HEK293 (cell line): ENCODE measurements at regions not wholly inside any gene's neighbourhood (a gene's known extent, or its start where the extent isn't known, plus 50 kb on each side); places are given as distances from the start of the nearest gene placed in this dataset.

Experiments used
- CTCF ChIA-PET: fragments of 350-600 bp; formaldehyde crosslinking; extraction: SDS; loops from one replicate; lab custom pipeline; 2021; ENCODE audit warnings: antibody characterized with exemption; lab: Yijun Ruan, JAX
- POLR2A ChIA-PET: fragments of 300-600 bp; formaldehyde crosslinking; extraction: SDS; loops from one replicate; lab custom pipeline; 2020; ENCODE audit warnings: antibody characterized with exemption, inconsistent platforms; lab: Yijun Ruan, JAX
- H3K27ac ChIP-seq: fragments of 200-500 bp; sonication (Bioruptor generic); 2 replicates; pipeline ENCODE4 v1.5.1; 2014; ENCODE audit warnings: low read depth, low read length, control low read depth, inconsistent platforms; ENCODE audit errors: extremely low read depth
- H3K36me3 ChIP-seq, 2 experiments: fragments of 200-500 bp in 1 of 2; sonication (Bioruptor generic) in 1 of 2; 1 replicate in 1 of 2; 2 replicates in 1 of 2; pipeline ENCODE4 v1.5.1; 2014 to 2017; ENCODE audit warnings: inconsistent platforms in 2 of 2, low read length in 2 of 2; ENCODE audit not compliant: control insufficient read depth in 2 of 2, insufficient read depth in 1 of 2
- H3K4me1 ChIP-seq: fragments of 200-500 bp; sonication (Bioruptor generic); 2 replicates; pipeline ENCODE4 v1.5.1; 2014; ENCODE audit warnings: mild to moderate bottlenecking, low read length, inconsistent platforms; ENCODE audit not compliant: control insufficient read depth, insufficient read depth
- H3K4me3 ChIP-seq: 2 replicates; pipeline ENCODE4 v1.5.1; 2011; ENCODE audit warnings: low read depth, mild to moderate bottlenecking, control low read depth, low read length, moderate library complexity
- H3K9me3 ChIP-seq: fragments of 200-500 bp; sonication (Bioruptor generic); 2 replicates; pipeline ENCODE4 v1.5.1; 2014; ENCODE audit warnings: low read depth, low read length, inconsistent platforms; ENCODE audit not compliant: control insufficient read depth, insufficient read depth
- GFI1B ChIP-seq: fragments of 450-650 bp; formaldehyde crosslinking; IDR thresholded peaks from 2 replicates; pipeline ENCODE4 v1.5.1; 2016; ENCODE audit warnings: missing biosample characterization, missing genetic modification characterization
- GLI2 ChIP-seq: fragments of 450-650 bp; formaldehyde crosslinking; IDR thresholded peaks from 2 replicates; pipeline ENCODE4; 2017; ENCODE audit warnings: missing biosample characterization, missing genetic modification characterization, low read depth, borderline replicate concordance
- KLF17 ChIP-seq: fragments of 450-650 bp; formaldehyde crosslinking; IDR thresholded peaks from 2 replicates; pipeline ENCODE4 v1.5.1; 2016; ENCODE audit warnings: missing biosample characterization, missing genetic modification characterization
- OSR2 ChIP-seq: fragments of 450-650 bp; formaldehyde crosslinking; IDR thresholded peaks from 2 replicates; pipeline ENCODE4 v1.5.1; 2016; ENCODE audit warnings: missing biosample characterization, missing genetic modification characterization
- ZIC2 ChIP-seq: fragments of 450-650 bp; formaldehyde crosslinking; IDR thresholded peaks from 2 replicates; pipeline ENCODE4 v1.5.1; 2016; ENCODE audit warnings: missing biosample characterization, missing genetic modification characterization
- ZNF112 ChIP-seq: fragments of 450-650 bp; formaldehyde crosslinking; IDR thresholded peaks from 2 replicates; pipeline ENCODE4 v1.5.0; 2017; ENCODE audit warnings: missing biosample characterization, missing genetic modification characterization
- ZNF223 ChIP-seq: fragments of 450-650 bp; formaldehyde crosslinking; IDR thresholded peaks from 2 replicates; pipeline ENCODE4 v1.5.1; 2016; ENCODE audit warnings: missing biosample characterization, missing genetic modification characterization
- ZNF416 ChIP-seq: fragments of 450-650 bp; formaldehyde crosslinking; IDR thresholded peaks from 2 replicates; pipeline ENCODE4 v1.5.1; 2016; ENCODE audit warnings: missing biosample characterization, missing genetic modification characterization
- ZNF48 ChIP-seq: fragments of 450-650 bp; formaldehyde crosslinking; IDR thresholded peaks from 2 replicates; pipeline ENCODE4 v1.5.1; 2016; ENCODE audit warnings: missing biosample characterization, missing genetic modification characterization
- ZNF514 ChIP-seq: fragments of 450-650 bp; formaldehyde crosslinking; IDR thresholded peaks from 2 replicates; pipeline ENCODE4 v1.5.1; 2016; ENCODE audit warnings: missing biosample characterization, missing genetic modification characterization
- ZNF549 ChIP-seq: fragments of 450-650 bp; IDR thresholded peaks from 2 replicates; pipeline ENCODE4 v1.5.1; 2018; ENCODE audit warnings: missing biosample characterization, missing genetic modification characterization, mild to moderate bottlenecking, inconsistent platforms, moderate library complexity
- ZNF558 ChIP-seq: fragments of 450-650 bp; formaldehyde crosslinking; IDR thresholded peaks from 2 replicates; pipeline ENCODE4 v1.5.1; 2016; ENCODE audit warnings: missing biosample characterization, missing genetic modification characterization
- ZNF561 ChIP-seq: fragments of 450-650 bp; IDR thresholded peaks from 2 replicates; pipeline ENCODE4 v1.5.1; 2018; ENCODE audit warnings: missing biosample characterization, missing genetic modification characterization, borderline replicate concordance
- ZNF600 ChIP-seq: fragments of 450-650 bp; formaldehyde crosslinking; IDR thresholded peaks from 2 replicates; pipeline ENCODE4 v1.5.1; 2016; ENCODE audit warnings: missing biosample characterization, missing genetic modification characterization
- ZNF626 ChIP-seq: fragments of 450-650 bp; sonication (Bioruptor Pico); formaldehyde crosslinking; IDR thresholded peaks from 2 replicates; pipeline ENCODE4 v1.5.1; 2018; ENCODE audit warnings: missing biosample characterization, missing genetic modification characterization, inconsistent platforms
- ZNF660 ChIP-seq: fragments of 450-650 bp; IDR thresholded peaks from 2 replicates; pipeline ENCODE4 v1.5.1; 2018; ENCODE audit warnings: missing biosample characterization, mild to moderate bottlenecking, missing genetic modification characterization
- ZNF664 ChIP-seq: fragments of 450-650 bp; formaldehyde crosslinking; IDR thresholded peaks from 2 replicates; pipeline ENCODE4 v1.5.1; 2016; ENCODE audit warnings: missing biosample characterization, missing genetic modification characterization
- ZNF692 ChIP-seq: fragments of 450-650 bp; formaldehyde crosslinking; IDR thresholded peaks from 2 replicates; pipeline ENCODE4 v1.5.1; 2016; ENCODE audit warnings: missing biosample characterization, missing genetic modification characterization
- ZNF704 ChIP-seq: fragments of 450-650 bp; formaldehyde crosslinking; IDR thresholded peaks from 2 replicates; pipeline ENCODE4 v1.5.1; 2016; ENCODE audit warnings: missing biosample characterization, missing genetic modification characterization

GRCh38 chr1:232699814-232700213 lies 69.9 kb upstream of the SIPA1L2 start (continued):
- no peak for TF ChIP-seq ZIC2 (tag by site-specific recombination)
- TF ChIP-seq ZNF223 (tag by site-specific recombination), result no peak
- TF ChIP-seq ZNF664, result no peak
- TF ChIP-seq ZNF558 (tag by site-specific recombination), result no peak
- no peak for TF ChIP-seq ZNF561 (tag by site-specific recombination)
- TF ChIP-seq ZNF48 (tag by site-specific recombination), result no peak
- TF ChIP-seq GFI1B (tag by site-specific recombination), result no peak

- TF ChIP-seq OSR2 (peak; percentile 46), ZNF600 (no peak)
- Histone ChIP-seq H3K4me1 (peaks cover 4% of the 10 kb centered on the region), H3K27ac (no peak overlapping the region), H3K9me3 (no peaks in the 10 kb centered on the region), H3K36me3 (no peaks in the 10 kb centered on the region), H3K4me3 (no peak overlapping the region)
- ChIA-PET POLR2A (interaction anchor here (0.6 kb wide), 1 partner anchor 22 kb away, joined by 3 read pairs; no protein-coding TSS in a partner anchor), CTCF (interaction anchor here (0.6 to 1.3 kb wide), 2 partner anchors 12 to 360 kb away, joined by 3 to 4 read pairs; no protein-coding TSS in a partner anchor)
Observed at GRCh38 chr1:232702911-232703310, 73.0 kb upstream of the SIPA1L2 start.

GRCh38 chr1:232704256-232704655 lies 74.3 kb upstream of the SIPA1L2 start:
- TF ChIP-seq ZNF692 (no peak), ZNF549 (tag by site-specific recombination) (no peak), ZNF112 (tag by site-specific recombination) (no peak), ZNF660 (no peak), KLF17 (no peak), ZNF704 (tag by site-specific recombination) (no peak), GLI2 (tag by site-specific recombination) (no peak), ZNF626 (tag by site-specific recombination) (no peak), ZNF514 (tag by site-specific recombination) (no peak), ZNF416 (tag by site-specific recombination) (no peak)
- Histone ChIP-seq H3K9me3 (no peaks in the 10 kb centered on the region), H3K36me3 (no peaks in the 10 kb centered on the region), H3K4me3 (no peak overlapping the region), H3K27ac (no peak overlapping the region), H3K4me1 (peaks cover 4% of the 10 kb centered on the region)
- ChIA-PET CTCF (interaction anchor here (0.6 to 1.3 kb wide), 5 partner anchors 13 to 248 kb away, joined by 3 to 4 read pairs (median 3); no protein-coding TSS in a partner anchor), POLR2A (interaction anchor here (0.9 kb wide), 1 partner anchor 11 kb away, joined by 3 read pairs; no protein-coding TSS in a partner anchor)
